Stimulated activated naive CD8-positive, alpha-beta T cell treated with anti-CD3 and anti-CD28 coated beads, Interleukin-15, amount 100 ng/mL, for 72 hours (primary cell): ENCODE measurements at regions not wholly inside any gene's neighbourhood (a gene's known extent, or its start where the extent isn't known, plus 50 kb on each side); places are given as distances from the start of the nearest gene placed in this dataset.
"Not testable (repeated sequence)": the region's sequence is repeated elsewhere in the genome, so short reads cannot be mapped to it uniquely, and the experiment has no call there.

Experiments
- ATAC-seq: fragments of 150-1000 bp; cut with Tn5 transposase; 2 replicates; pipeline ENCODE4 v1.10.0; 2021; ENCODE audit warnings: mild to moderate bottlenecking, moderate library complexity
- DNase-seq, 2 donors: peaks; one replicate each; pipeline ENCODE4 v3.0.0; 2021 to 2022
- H3K27ac Mint-ChIP-seq, 2 donors: one replicate each; pipeline ENCODE4 v1.8.0; 2022; ENCODE audit warnings: mild to moderate bottlenecking in 2 of 2, mixed read lengths in 2 of 2, moderate library complexity in 2 of 2
- H3K27me3 Mint-ChIP-seq: one replicate; pipeline ENCODE4 v1.8.0; 2022; ENCODE audit warnings: mixed read lengths
- H3K4me1 Mint-ChIP-seq: one replicate; pipeline ENCODE4 v1.8.0; 2022; ENCODE audit warnings: mild to moderate bottlenecking, mixed read lengths
- H3K4me3 Mint-ChIP-seq, 2 donors: one replicate each; pipeline ENCODE4 v1.8.0; 2022; ENCODE audit warnings: mild to moderate bottlenecking in 2 of 2, mixed read lengths in 2 of 2, moderate library complexity in 1 of 2
- H3K9me3 Mint-ChIP-seq, 2 donors: one replicate each; pipeline ENCODE4 v1.8.0; 2022; ENCODE audit warnings: mixed read lengths in 2 of 2

GRCh38 chr4:158122501-158122900 lies 50.3 kb downstream of the GASK1B start:
- ATAC-seq (no peak), DNase-seq (no peak)
- no peaks in the 10 kb centered on the region for H3K4me1 Mint-ChIP-seq
- no peak overlapping the region for H3K27ac Mint-ChIP-seq
- H3K9me3 Mint-ChIP-seq = no peaks in the 10 kb centered on the region
- H3K4me3 Mint-ChIP-seq = no peak overlapping the region
- H3K27me3 Mint-ChIP-seq = no peaks in the 10 kb centered on the region

GRCh38 chr4:158121161-158121579 lies 51.7 kb downstream of the GASK1B start:
- H3K9me3 Mint-ChIP-seq = no peaks in the 10 kb centered on the region
- no peak for ATAC-seq
- no peaks in the 10 kb centered on the region for H3K27me3 Mint-ChIP-seq
- DNase-seq = no peak
- H3K4me1 Mint-ChIP-seq = no peaks in the 10 kb centered on the region
- H3K4me3 Mint-ChIP-seq = no peak overlapping the region
- no peak overlapping the region for H3K27ac Mint-ChIP-seq

GRCh38 chr4:158120645-158121151 lies 52.1 kb downstream of the GASK1B start:
- H3K4me1 Mint-ChIP-seq, H3K27me3 Mint-ChIP-seq, H3K27ac Mint-ChIP-seq, H3K4me3 Mint-ChIP-seq, H3K9me3 Mint-ChIP-seq, DNase-seq, ATAC-seq: not testable (repeated sequence)

GRCh38 chr4:158112611-158113010 lies 60.2 kb downstream of the GASK1B start:
- DNase-seq = no peak
- Mint-ChIP-seq H3K27ac (no peak overlapping the region), H3K27me3 (no peaks in the 10 kb centered on the region)

GRCh38 chr4:158111241-158111640 lies 61.6 kb downstream of the GASK1B start:
- Mint-ChIP-seq H3K27me3 (no peaks in the 10 kb centered on the region), H3K27ac (no peak overlapping the region), H3K4me1 (no peaks in the 10 kb centered on the region), H3K9me3 (peaks cover 4 to 8% of the 10 kb centered on the region in 2 donors), H3K4me3 (no peak overlapping the region)
- DNase-seq (no peak), ATAC-seq (no peak)

More at GRCh38 chr4:158112611-158113010, 60.2 kb downstream of the GASK1B start:
- H3K4me1 Mint-ChIP-seq = no peaks in the 10 kb centered on the region
- H3K4me3 Mint-ChIP-seq = no peak overlapping the region
- peaks cover 4 to 8% of the 10 kb centered on the region in 2 donors for H3K9me3 Mint-ChIP-seq
- ATAC-seq = no peak

GRCh38 chr4:158102904-158103303 lies 69.9 kb downstream of the GASK1B start:
- Mint-ChIP-seq H3K27me3 (no peaks in the 10 kb centered on the region), H3K27ac (no peak overlapping the region)

GRCh38 chr4:158099686-158100085 lies 73.1 kb downstream of the GASK1B start:
- no peak for ATAC-seq
- Mint-ChIP-seq H3K9me3 (no peaks in the 10 kb centered on the region), H3K27ac (no peak overlapping the region), H3K4me3 (no peak overlapping the region), H3K27me3 (no peaks in the 10 kb centered on the region), H3K4me1 (no peaks in the 10 kb centered on the region)
- no peak for DNase-seq

More at GRCh38 chr4:158102904-158103303, 69.9 kb downstream of the GASK1B start:
- Mint-ChIP-seq H3K4me1 (no peaks in the 10 kb centered on the region), H3K4me3 (no peak overlapping the region), H3K9me3 (no peaks in the 10 kb centered on the region)
- DNase-seq (no peak), ATAC-seq (no peak)

- H3K27ac Mint-ChIP-seq = no peak overlapping the region
- H3K27me3 Mint-ChIP-seq = no peaks in the 10 kb centered on the region
- no peaks in the 10 kb centered on the region for H3K4me1 Mint-ChIP-seq
- no peak overlapping the region for H3K4me3 Mint-ChIP-seq
- DNase-seq (no peak), ATAC-seq (no peak)
- H3K9me3 Mint-ChIP-seq = no peaks in the 10 kb centered on the region
These were observed 74.0 kb downstream of the GASK1B start for GRCh38 chr4:158098802-158099201.

GRCh38 chr4:158094413-158095134 lies 78.3 kb downstream of the GASK1B start:
- DNase-seq (no peak), ATAC-seq (no peak)
- Mint-ChIP-seq H3K27me3 (no peaks in the 10 kb centered on the region), H3K27ac (no peak overlapping the region), H3K4me1 (no peaks in the 10 kb centered on the region), H3K9me3 (no peaks in the 10 kb centered on the region), H3K4me3 (no peak overlapping the region)

- H3K4me1 Mint-ChIP-seq = no peaks in the 10 kb centered on the region
- DNase-seq (no peak), ATAC-seq (no peak)
- H3K4me3 Mint-ChIP-seq = no peak overlapping the region
- H3K9me3 Mint-ChIP-seq = no peaks in the 10 kb centered on the region
- H3K27ac Mint-ChIP-seq = no peak overlapping the region
- H3K27me3 Mint-ChIP-seq = no peaks in the 10 kb centered on the region
These were observed 82.5 kb downstream of the GASK1B start for GRCh38 chr4:158090323-158090722.

- not testable (repeated sequence) for DNase-seq, H3K27me3 Mint-ChIP-seq, H3K27ac Mint-ChIP-seq, H3K4me1 Mint-ChIP-seq, ATAC-seq, H3K4me3 Mint-ChIP-seq, H3K9me3 Mint-ChIP-seq
These were observed 82.9 kb downstream of the GASK1B start for GRCh38 chr4:158089897-158090296.

GRCh38 chr4:158080354-158080753 lies 92.5 kb downstream of the GASK1B start:
- no peak for ATAC-seq
- no peak overlapping the region for H3K27ac Mint-ChIP-seq

GRCh38 chr4:158079661-158080060 lies 93.2 kb downstream of the GASK1B start:
- Mint-ChIP-seq H3K4me3 (no peak overlapping the region), H3K9me3 (peaks cover 0 to 8% of the 10 kb centered on the region in 2 donors), H3K27ac (no peak overlapping the region), H3K27me3 (no peaks in the 10 kb centered on the region), H3K4me1 (no peaks in the 10 kb centered on the region)
- DNase-seq (no peak), ATAC-seq (no peak)

More at GRCh38 chr4:158080354-158080753, 92.5 kb downstream of the GASK1B start:
- DNase-seq = no peak
- H3K4me1 Mint-ChIP-seq = no peaks in the 10 kb centered on the region
- H3K9me3 Mint-ChIP-seq = peaks cover 0 to 8% of the 10 kb centered on the region in 2 donors
- H3K27me3 Mint-ChIP-seq = no peaks in the 10 kb centered on the region
- no peak overlapping the region for H3K4me3 Mint-ChIP-seq

GRCh38 chr4:158077835-158078234 lies 95.0 kb downstream of the GASK1B start:
- ATAC-seq = no peak
- no peaks in the 10 kb centered on the region for H3K4me1 Mint-ChIP-seq

GRCh38 chr4:158074851-158075250 lies 98.0 kb downstream of the GASK1B start:
- Mint-ChIP-seq H3K27ac (no peak overlapping the region), H3K27me3 (no peaks in the 10 kb centered on the region), H3K9me3 (peaks cover 0 to 8% of the 10 kb centered on the region in 2 donors), H3K4me1 (no peaks in the 10 kb centered on the region), H3K4me3 (no peak overlapping the region)
- DNase-seq = no peak
- no peak for ATAC-seq

More at GRCh38 chr4:158077835-158078234, 95.0 kb downstream of the GASK1B start:
- Mint-ChIP-seq H3K9me3 (peaks cover 0 to 8% of the 10 kb centered on the region in 2 donors), H3K27ac (no peak overlapping the region), H3K27me3 (no peaks in the 10 kb centered on the region), H3K4me3 (no peak overlapping the region)
- no peak for DNase-seq

- Mint-ChIP-seq H3K4me3 (no peak overlapping the region), H3K4me1 (no peaks in the 10 kb centered on the region), H3K27me3 (no peaks in the 10 kb centered on the region), H3K9me3 (no peaks in the 10 kb centered on the region), H3K27ac (no peak overlapping the region)
- no peak for ATAC-seq
- no peak for DNase-seq
These were observed 100.9 kb downstream of the GASK1B start for GRCh38 chr4:158071931-158072330.
